ENCODE measurements at regions not wholly inside any gene's neighbourhood (a gene's known extent, or its start where the extent isn't known, plus 50 kb on each side); places are given as distances from the start of the nearest gene placed in this dataset.

DNA sequence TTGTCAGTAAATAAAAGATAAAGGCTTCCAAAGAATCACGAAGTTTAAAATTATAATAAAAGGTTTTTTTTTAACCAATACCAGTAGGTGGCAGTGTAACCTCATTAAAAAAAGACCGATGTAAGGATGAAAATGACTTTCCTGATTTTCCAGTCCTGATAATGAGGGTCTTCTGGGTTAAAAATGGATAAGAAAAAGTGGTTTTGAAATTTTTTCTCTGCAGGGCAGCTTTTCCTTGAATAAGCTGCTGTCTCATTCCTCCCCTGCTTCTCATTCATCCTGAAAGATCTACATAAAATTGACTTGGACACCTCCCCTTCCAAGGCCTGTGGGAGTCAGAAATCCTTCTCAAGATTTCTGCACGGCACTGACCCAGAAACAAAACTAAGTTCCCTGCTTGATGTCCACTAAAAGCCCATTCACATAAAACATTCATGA lies 58.9 kb upstream of the FBXO33 start:
- Histone ChIP-seq H3K27ac (ENCODE audit: low read depth, low read length, severe bottlenecking) (peak overlapping the region; percentile 90), H3K4me3 (ENCODE audit: extremely low read depth, insufficient read depth, low read length, poor library complexity, severe bottlenecking) (no peak overlapping the region), H3K4me1 (ENCODE audit: control insufficient read depth, insufficient read depth, low read length, poor library complexity, severe bottlenecking) (peaks cover 17% of the 10 kb centered on the region), H3K36me3 (ENCODE audit: control insufficient read depth, insufficient read depth, low read length) (no peaks in the 10 kb centered on the region), H3K9me3 (ENCODE audit: control insufficient read depth, low read length) (no peaks in the 10 kb centered on the region)
- 0 to 42% methylated on average over 1 to 2 of the region's 3 CpGs for WGBS, 2 experiments (ENCODE audit: insufficient coverage in 2 of 2)

DNA sequence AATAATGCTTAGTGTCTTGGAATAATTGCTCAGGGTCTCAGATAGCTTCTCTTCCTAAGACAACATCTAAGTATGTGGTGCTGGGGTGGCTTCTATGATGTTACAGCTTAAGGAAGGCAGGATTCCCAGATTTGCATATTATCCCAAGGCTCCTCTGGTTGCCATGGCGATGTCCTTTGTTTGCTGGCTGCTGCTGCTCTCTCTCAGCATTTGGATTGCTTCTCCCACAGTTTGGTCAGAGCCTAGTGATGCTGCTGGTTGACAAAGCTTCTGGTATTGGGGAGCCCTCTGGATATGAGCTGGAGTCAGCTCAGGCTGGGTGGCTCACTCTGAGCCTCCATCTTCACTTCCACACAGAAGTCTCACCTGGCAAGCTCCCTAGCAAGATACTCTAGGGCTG lies 56.4 kb upstream of the FBXO33 start:
- no peak overlapping the region for H3K27ac ChIP-seq (ENCODE audit: low read depth, low read length, severe bottlenecking)
- 50 to 60% methylated on average over 1 of the region's 1 CpG for WGBS, 2 experiments (ENCODE audit: insufficient coverage in 2 of 2)
- peaks cover 17% of the 10 kb centered on the region for H3K4me1 ChIP-seq (ENCODE audit: control insufficient read depth, insufficient read depth, low read length, poor library complexity, severe bottlenecking)
- H3K9me3 ChIP-seq (ENCODE audit: control insufficient read depth, low read length): no peaks in the 10 kb centered on the region
- no peaks in the 10 kb centered on the region for H3K36me3 ChIP-seq (ENCODE audit: control insufficient read depth, insufficient read depth, low read length)
- no peak overlapping the region for H3K4me3 ChIP-seq (ENCODE audit: extremely low read depth, insufficient read depth, low read length, poor library complexity, severe bottlenecking)

DNA sequence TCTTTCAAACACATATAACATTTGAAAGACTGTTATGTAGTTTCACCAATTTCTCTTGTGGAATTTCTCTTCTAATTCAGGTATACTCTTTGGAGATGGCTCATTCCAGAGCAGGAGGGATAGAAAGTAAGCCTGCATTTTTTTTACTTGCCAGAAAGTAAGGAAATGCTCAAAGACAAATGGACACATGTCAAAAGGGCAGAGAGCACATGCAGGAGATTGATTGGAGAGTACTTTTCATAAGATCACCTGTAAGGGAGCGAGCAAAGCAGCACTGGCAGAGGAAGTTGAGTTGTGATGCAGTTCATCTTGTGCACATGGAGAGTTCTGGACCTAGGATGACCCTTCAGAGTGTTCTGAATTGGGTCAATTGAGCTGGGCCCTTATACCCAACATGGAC lies 51.4 kb upstream of the FBXO33 start:
- 89 to 100% methylated on average over 1 of the region's 1 CpG for WGBS, 2 experiments (ENCODE audit: insufficient coverage in 2 of 2)
- no peak overlapping the region for H3K4me3 ChIP-seq (ENCODE audit: extremely low read depth, insufficient read depth, low read length, poor library complexity, severe bottlenecking)
- no peaks in the 10 kb centered on the region for H3K4me1 ChIP-seq (ENCODE audit: control insufficient read depth, insufficient read depth, low read length, poor library complexity, severe bottlenecking)
- no peaks in the 10 kb centered on the region for H3K9me3 ChIP-seq (ENCODE audit: control insufficient read depth, low read length)
- H3K36me3 ChIP-seq (ENCODE audit: control insufficient read depth, insufficient read depth, low read length): no peaks in the 10 kb centered on the region
- H3K27ac ChIP-seq (ENCODE audit: low read depth, low read length, severe bottlenecking): no peak overlapping the region

Data from mesodermal cell (in vitro differentiated cells).